ENCODE measurements at regions not wholly inside any gene's neighbourhood (a gene's known extent, or its start where the extent isn't known, plus 50 kb on each side); places are given as distances from the start of the nearest gene placed in this dataset.

GRCh38 chr18:1779587-1779986 lies 791.7 kb downstream of the METTL4 start:
- TF ChIP-seq POLR2AphosphoS5 (IDR thresholded peaks at IDR 0.05; ENCODE audit: low read depth, low read length) (no peak), TAF1 (IDR thresholded peaks at IDR 0.05; ENCODE audit: low read depth, low read length) (no peak), POLR2A (IDR thresholded peaks at IDR 0.05; ENCODE audit: low read depth, low read length) (no peak), POU2F2 (IDR thresholded peaks at IDR 0.05; ENCODE audit: low read depth, low read length) (no peak), SPI1 (IDR thresholded peaks at IDR 0.05; ENCODE audit: low read depth, low read length) (no peak), PAX5 (IDR thresholded peaks at IDR 0.05; ENCODE audit: insufficient read depth, low read length, severe bottlenecking) (no peak)

All from GM12891 (cell line).